ENCODE measurements at regions not wholly inside any gene's neighbourhood (a gene's known extent, or its start where the extent isn't known, plus 50 kb on each side); places are given as distances from the start of the nearest gene placed in this dataset.

GRCh38 chr2:226169751-226170581 lies 629.7 kb downstream of the IRS1 start (continued):
- TF ChIP-seq ZNF770 (CRISPR knock-in tag; IDR thresholded peaks at IDR 0.05), result 0 out of 2 replicates have a peak, but pooled peaks have one; percentile 7
- 0 out of 2 replicates have a peak, but pooled peaks have one; percentile 47 for TF ChIP-seq EHMT2 (IDR thresholded peaks at IDR 0.05; ENCODE audit: borderline replicate concordance, low read depth, low read length)
- no peak for TF ChIP-seq ZNF234 (CRISPR knock-in tag; conservative IDR thresholded peaks at IDR 0.05)
- TF ChIP-seq, protein P1, sequence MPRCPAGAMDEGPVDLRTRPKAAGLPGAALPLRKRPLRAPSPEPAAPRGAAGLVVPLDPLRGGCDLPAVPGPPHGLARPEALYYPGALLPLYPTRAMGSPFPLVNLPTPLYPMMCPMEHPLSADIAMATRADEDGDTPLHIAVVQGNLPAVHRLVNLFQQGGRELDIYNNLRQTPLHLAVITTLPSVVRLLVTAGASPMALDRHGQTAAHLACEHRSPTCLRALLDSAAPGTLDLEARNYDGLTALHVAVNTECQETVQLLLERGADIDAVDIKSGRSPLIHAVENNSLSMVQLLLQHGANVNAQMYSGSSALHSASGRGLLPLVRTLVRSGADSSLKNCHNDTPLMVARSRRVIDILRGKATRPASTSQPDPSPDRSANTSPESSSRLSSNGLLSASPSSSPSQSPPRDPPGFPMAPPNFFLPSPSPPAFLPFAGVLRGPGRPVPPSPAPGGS (CRISPR knock-in tag; IDR thresholded peaks at IDR 0.05), result no peak
- TF ChIP-seq, protein P2, sequence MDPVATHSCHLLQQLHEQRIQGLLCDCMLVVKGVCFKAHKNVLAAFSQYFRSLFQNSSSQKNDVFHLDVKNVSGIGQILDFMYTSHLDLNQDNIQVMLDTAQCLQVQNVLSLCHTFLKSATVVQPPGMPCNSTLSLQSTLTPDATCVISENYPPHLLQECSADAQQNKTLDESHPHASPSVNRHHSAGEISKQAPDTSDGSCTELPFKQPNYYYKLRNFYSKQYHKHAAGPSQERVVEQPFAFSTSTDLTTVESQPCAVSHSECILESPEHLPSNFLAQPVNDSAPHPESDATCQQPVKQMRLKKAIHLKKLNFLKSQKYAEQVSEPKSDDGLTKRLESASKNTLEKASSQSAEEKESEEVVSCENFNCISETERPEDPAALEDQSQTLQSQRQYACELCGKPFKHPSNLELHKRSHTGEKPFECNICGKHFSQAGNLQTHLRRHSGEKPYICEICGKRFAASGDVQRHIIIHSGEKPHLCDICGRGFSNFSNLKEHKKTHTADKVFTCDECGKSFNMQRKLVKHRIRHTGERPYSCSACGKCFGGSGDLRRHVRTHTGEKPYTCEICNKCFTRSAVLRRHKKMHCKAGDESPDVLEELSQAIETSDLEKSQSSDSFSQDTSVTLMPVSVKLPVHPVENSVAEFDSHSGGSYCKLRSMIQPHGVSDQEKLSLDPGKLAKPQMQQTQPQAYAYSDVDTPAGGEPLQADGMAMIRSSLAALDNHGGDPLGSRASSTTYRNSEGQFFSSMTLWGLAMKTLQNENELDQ (CRISPR knock-in tag; IDR thresholded peaks at IDR 0.05; ENCODE audit: borderline replicate concordance), result no peak
- TF ChIP-seq NFKB2 (CRISPR knock-in tag; IDR thresholded peaks at IDR 0.05; ENCODE audit: borderline replicate concordance), result no peak
- TF ChIP-seq DMAP1 (CRISPR knock-in tag; IDR thresholded peaks at IDR 0.05), result no peak
- TF ChIP-seq HDAC2 (CRISPR knock-in tag; IDR thresholded peaks at IDR 0.05), result peak; percentile 36; the same call in 1 of the 2 replicates
- 0 out of 2 replicates have a peak, but pooled peaks have one; percentile 49 for TF ChIP-seq ZMYM3 (CRISPR knock-in tag; IDR thresholded peaks at IDR 0.05)
- no peak for TF ChIP-seq TCF12 (IDR thresholded peaks at IDR 0.05)
- no peak for TF ChIP-seq TCF12 (CRISPR knock-in tag; IDR thresholded peaks at IDR 0.05)
- TF ChIP-seq SP140L (CRISPR knock-in tag; IDR thresholded peaks at IDR 0.05; ENCODE audit: borderline replicate concordance), result 0 out of 2 replicates have a peak, but pooled peaks have one; percentile 64
- TF ChIP-seq ZNF124 (CRISPR knock-in tag; IDR thresholded peaks at IDR 0.05), result no peak; the same call in 1 of the 2 replicates
- peak; percentile 70 for TF ChIP-seq POGZ (CRISPR knock-in tag; IDR thresholded peaks at IDR 0.05)
- peak; percentile 57 for TF ChIP-seq GATAD2A (CRISPR knock-in tag; IDR thresholded peaks at IDR 0.05)
- TF ChIP-seq ZNF12 (CRISPR knock-in tag; IDR thresholded peaks at IDR 0.05), result no peak
- TF ChIP-seq FOXC1 (CRISPR knock-in tag; IDR thresholded peaks at IDR 0.05; ENCODE audit: borderline replicate concordance), result no peak
- no peak for TF ChIP-seq NFRKB (IDR thresholded peaks at IDR 0.05)
- TF ChIP-seq HOMEZ (CRISPR knock-in tag; IDR thresholded peaks at IDR 0.05; ENCODE audit: low read depth), result peak; percentile 58; the same call in 1 of the 2 replicates
- TF ChIP-seq, protein P3, sequence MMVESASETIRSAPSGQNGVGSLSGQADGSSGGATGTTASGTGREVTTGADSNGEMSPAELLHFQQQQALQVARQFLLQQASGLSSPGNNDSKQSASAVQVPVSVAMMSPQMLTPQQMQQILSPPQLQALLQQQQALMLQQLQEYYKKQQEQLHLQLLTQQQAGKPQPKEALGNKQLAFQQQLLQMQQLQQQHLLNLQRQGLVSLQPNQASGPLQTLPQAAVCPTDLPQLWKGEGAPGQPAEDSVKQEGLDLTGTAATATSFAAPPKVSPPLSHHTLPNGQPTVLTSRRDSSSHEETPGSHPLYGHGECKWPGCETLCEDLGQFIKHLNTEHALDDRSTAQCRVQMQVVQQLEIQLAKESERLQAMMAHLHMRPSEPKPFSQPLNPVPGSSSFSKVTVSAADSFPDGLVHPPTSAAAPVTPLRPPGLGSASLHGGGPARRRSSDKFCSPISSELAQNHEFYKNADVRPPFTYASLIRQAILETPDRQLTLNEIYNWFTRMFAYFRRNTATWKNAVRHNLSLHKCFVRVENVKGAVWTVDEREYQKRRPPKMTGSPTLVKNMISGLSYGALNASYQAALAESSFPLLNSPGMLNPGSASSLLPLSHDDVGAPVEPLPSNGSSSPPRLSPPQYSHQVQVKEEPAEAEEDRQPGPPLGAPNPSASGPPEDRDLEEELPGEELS (CRISPR knock-in tag; IDR thresholded peaks at IDR 0.05), result peak; percentile 34; the same call in 1 of the 2 replicates
- TF ChIP-seq MED1 (CRISPR knock-in tag; IDR thresholded peaks at IDR 0.05), result 0 out of 2 replicates have a peak, but pooled peaks have one; percentile 35
- TF ChIP-seq JUND (CRISPR knock-in tag; IDR thresholded peaks at IDR 0.05), result no peak
